ENCODE measurements at regions not wholly inside any gene's neighbourhood (a gene's known extent, or its start where the extent isn't known, plus 50 kb on each side); places are given as distances from the start of the nearest gene placed in this dataset.

GRCh38 chr2:145691659-145692058 is 1171.7 kb upstream of the ZEB2 start:
- TF ChIP-seq CTCF (IDR thresholded peaks at IDR 0.05; ENCODE audit: insufficient read depth, low read length): no peak
- no peak for TF ChIP-seq POLR2AphosphoS5 (IDR thresholded peaks at IDR 0.05; ENCODE audit: low read depth)
- TF ChIP-seq, protein P1, sequence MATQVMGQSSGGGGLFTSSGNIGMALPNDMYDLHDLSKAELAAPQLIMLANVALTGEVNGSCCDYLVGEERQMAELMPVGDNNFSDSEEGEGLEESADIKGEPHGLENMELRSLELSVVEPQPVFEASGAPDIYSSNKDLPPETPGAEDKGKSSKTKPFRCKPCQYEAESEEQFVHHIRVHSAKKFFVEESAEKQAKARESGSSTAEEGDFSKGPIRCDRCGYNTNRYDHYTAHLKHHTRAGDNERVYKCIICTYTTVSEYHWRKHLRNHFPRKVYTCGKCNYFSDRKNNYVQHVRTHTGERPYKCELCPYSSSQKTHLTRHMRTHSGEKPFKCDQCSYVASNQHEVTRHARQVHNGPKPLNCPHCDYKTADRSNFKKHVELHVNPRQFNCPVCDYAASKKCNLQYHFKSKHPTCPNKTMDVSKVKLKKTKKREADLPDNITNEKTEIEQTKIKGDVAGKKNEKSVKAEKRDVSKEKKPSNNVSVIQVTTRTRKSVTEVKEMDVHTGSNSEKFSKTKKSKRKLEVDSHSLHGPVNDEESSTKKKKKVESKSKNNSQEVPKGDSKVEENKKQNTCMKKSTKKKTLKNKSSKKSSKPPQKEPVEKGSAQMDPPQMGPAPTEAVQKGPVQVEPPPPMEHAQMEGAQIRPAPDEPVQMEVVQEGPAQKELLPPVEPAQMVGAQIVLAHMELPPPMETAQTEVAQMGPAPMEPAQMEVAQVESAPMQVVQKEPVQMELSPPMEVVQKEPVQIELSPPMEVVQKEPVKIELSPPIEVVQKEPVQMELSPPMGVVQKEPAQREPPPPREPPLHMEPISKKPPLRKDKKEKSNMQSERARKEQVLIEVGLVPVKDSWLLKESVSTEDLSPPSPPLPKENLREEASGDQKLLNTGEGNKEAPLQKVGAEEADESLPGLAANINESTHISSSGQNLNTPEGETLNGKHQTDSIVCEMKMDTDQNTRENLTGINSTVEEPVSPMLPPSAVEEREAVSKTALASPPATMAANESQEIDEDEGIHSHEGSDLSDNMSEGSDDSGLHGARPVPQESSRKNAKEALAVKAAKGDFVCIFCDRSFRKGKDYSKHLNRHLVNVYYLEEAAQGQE (IDR thresholded peaks at IDR 0.05; ENCODE audit: insufficient replicate concordance, low read depth): no peak
- no peak for TF ChIP-seq SPI1 (IDR thresholded peaks at IDR 0.05; ENCODE audit: borderline replicate concordance, low read depth)
- TF ChIP-seq GABPA (IDR thresholded peaks at IDR 0.05; ENCODE audit: low read depth): no peak

All from HL-60 (cell line).